Nephron progenitor cell (in vitro differentiated cells): ENCODE measurements at regions not wholly inside any gene's neighbourhood (a gene's known extent, or its start where the extent isn't known, plus 50 kb on each side); places are given as distances from the start of the nearest gene placed in this dataset.

ENCODE experiments used
- DNase-seq: peaks from one replicate; pipeline ENCODE4 v3.0.0; 2021
- H3K27ac Mint-ChIP-seq: 2 replicates; pipeline ENCODE4 v1.8.0; 2021; ENCODE audit warnings: mild to moderate bottlenecking, moderate library complexity, mixed read lengths
- H3K27me3 Mint-ChIP-seq: 2 replicates; pipeline ENCODE4 v1.8.0; 2021; ENCODE audit warnings: mild to moderate bottlenecking, low read depth, mixed read lengths; ENCODE audit not compliant: poor library complexity
- H3K36me3 Mint-ChIP-seq: 2 replicates; pipeline ENCODE4 v1.8.0; 2021; ENCODE audit warnings: low read depth, mixed read lengths
- H3K4me1 Mint-ChIP-seq: 2 replicates; pipeline ENCODE4 v1.8.0; 2021; ENCODE audit warnings: mixed read lengths
- H3K4me3 Mint-ChIP-seq: 2 replicates; pipeline ENCODE4 v1.8.0; 2021; ENCODE audit warnings: mild to moderate bottlenecking, moderate library complexity, mixed read lengths
- H3K9me3 Mint-ChIP-seq: 2 replicates; pipeline ENCODE4 v1.8.0; 2021; ENCODE audit warnings: mild to moderate bottlenecking, moderate library complexity, mixed read lengths
- CTCF ChIP-seq: fragments of 200-600 bp; sonication (generic); IDR thresholded peaks from 2 replicates; pipeline ENCODE4 v1.5.0; 2021; ENCODE audit warnings: antibody characterized with exemption

GRCh38 chr5:89827960-89828359 lies 581.6 kb downstream of the CETN3 start:
- TF ChIP-seq CTCF, result no peak
- H3K4me1 Mint-ChIP-seq, result no peaks in the 10 kb centered on the region
- no peaks in the 10 kb centered on the region for H3K9me3 Mint-ChIP-seq
- no peak overlapping the region for H3K27ac Mint-ChIP-seq
- no peaks in the 10 kb centered on the region for H3K36me3 Mint-ChIP-seq
- H3K27me3 Mint-ChIP-seq, result no peaks in the 10 kb centered on the region
- DNase-seq, result no peak
- no peak overlapping the region for H3K4me3 Mint-ChIP-seq

GRCh38 chr5:89827359-89827758 lies 582.2 kb downstream of the CETN3 start:
- DNase-seq, result no peak
- Mint-ChIP-seq H3K9me3 (no peaks in the 10 kb centered on the region), H3K4me1 (no peaks in the 10 kb centered on the region), H3K27me3 (no peaks in the 10 kb centered on the region), H3K4me3 (no peak overlapping the region), H3K36me3 (no peaks in the 10 kb centered on the region), H3K27ac (no peak overlapping the region)
- TF ChIP-seq CTCF, result no peak

- no peak overlapping the region for H3K4me3 Mint-ChIP-seq
These were observed 582.6 kb downstream of the CETN3 start for GRCh38 chr5:89826938-89827337.

GRCh38 chr5:89823046-89823445 lies 586.5 kb downstream of the CETN3 start:
- no peaks in the 10 kb centered on the region for H3K4me1 Mint-ChIP-seq
- H3K27ac Mint-ChIP-seq, result no peak overlapping the region
- H3K9me3 Mint-ChIP-seq, result no peaks in the 10 kb centered on the region
- H3K27me3 Mint-ChIP-seq, result no peaks in the 10 kb centered on the region
- H3K36me3 Mint-ChIP-seq, result no peaks in the 10 kb centered on the region
- no peak for DNase-seq
- TF ChIP-seq CTCF, result no peak
- no peak overlapping the region for H3K4me3 Mint-ChIP-seq

More at GRCh38 chr5:89826938-89827337, 582.6 kb downstream of the CETN3 start:
- Mint-ChIP-seq H3K9me3 (no peaks in the 10 kb centered on the region), H3K4me1 (no peaks in the 10 kb centered on the region), H3K36me3 (no peaks in the 10 kb centered on the region), H3K27ac (no peak overlapping the region), H3K27me3 (no peaks in the 10 kb centered on the region)
- no peak for TF ChIP-seq CTCF
- no peak for DNase-seq

- H3K27me3 Mint-ChIP-seq, result no peaks in the 10 kb centered on the region
- H3K9me3 Mint-ChIP-seq, result no peaks in the 10 kb centered on the region
- DNase-seq, result no peak
These were observed 591.7 kb downstream of the CETN3 start for GRCh38 chr5:89817841-89818240.

More at GRCh38 chr5:89817841-89818240, 591.7 kb downstream of the CETN3 start:
- H3K27ac Mint-ChIP-seq, result no peak overlapping the region
- no peak for TF ChIP-seq CTCF
- H3K4me1 Mint-ChIP-seq, result no peaks in the 10 kb centered on the region
- H3K4me3 Mint-ChIP-seq, result no peak overlapping the region
- H3K36me3 Mint-ChIP-seq, result no peaks in the 10 kb centered on the region
